Transverse colon (tissue), 4 donors: ENCODE measurements at regions not wholly inside any gene's neighbourhood (a gene's known extent, or its start where the extent isn't known, plus 50 kb on each side); places are given as distances from the start of the nearest gene placed in this dataset.

Source experiments
- POLR2A ChIP-seq: fragments of 450-650 bp; IDR thresholded peaks from one replicate; pipeline ENCODE4 v1.6.1; 2016; ENCODE audit warnings: antibody characterized with exemption, mild to moderate bottlenecking, moderate library complexity
- POLR2AphosphoS5 ChIP-seq, 3 donors: sonication (generic); formaldehyde crosslinking; IDR thresholded peaks; one replicate each; pipeline ENCODE4 v1.6.1; 2016; ENCODE audit warnings: antibody characterized with exemption in 3 of 3
- TF ChIP-seq, protein P1 (sequence below), 5 experiments: fragments of 200-600 bp in 3 of 5; fragments of 450-650 bp in 2 of 5; sonication (generic) in 3 of 5; IDR thresholded peaks; 1 replicate in 2 of 5; 2 replicates in 3 of 5; pipeline ENCODE4 v1.5.1; 2016 to 2017; ENCODE audit warnings: antibody characterized with exemption in 5 of 5, inconsistent platforms in 3 of 5, mild to moderate bottlenecking in 2 of 5, moderate library complexity in 1 of 5

DNA sequence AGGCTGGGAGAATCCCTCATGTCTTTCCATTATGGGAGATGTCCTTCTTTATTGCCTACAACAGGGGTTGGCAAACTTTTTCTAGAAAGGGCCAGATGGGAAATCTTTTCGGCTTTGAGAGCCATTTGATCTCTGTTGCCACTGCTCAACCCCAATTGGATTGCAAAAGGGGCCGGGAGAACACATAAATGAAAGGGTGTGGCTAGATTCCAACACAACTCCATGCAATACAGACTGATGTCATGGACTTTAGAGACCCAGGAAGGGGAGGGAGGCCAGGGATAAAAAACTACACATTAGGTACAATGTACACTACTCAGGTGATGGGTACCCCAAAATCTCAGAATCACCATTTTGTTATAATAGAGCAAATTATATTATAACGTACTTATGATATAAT lies 97.6 kb upstream of the SIM2 start:
- TF ChIP-seq, protein P1, sequence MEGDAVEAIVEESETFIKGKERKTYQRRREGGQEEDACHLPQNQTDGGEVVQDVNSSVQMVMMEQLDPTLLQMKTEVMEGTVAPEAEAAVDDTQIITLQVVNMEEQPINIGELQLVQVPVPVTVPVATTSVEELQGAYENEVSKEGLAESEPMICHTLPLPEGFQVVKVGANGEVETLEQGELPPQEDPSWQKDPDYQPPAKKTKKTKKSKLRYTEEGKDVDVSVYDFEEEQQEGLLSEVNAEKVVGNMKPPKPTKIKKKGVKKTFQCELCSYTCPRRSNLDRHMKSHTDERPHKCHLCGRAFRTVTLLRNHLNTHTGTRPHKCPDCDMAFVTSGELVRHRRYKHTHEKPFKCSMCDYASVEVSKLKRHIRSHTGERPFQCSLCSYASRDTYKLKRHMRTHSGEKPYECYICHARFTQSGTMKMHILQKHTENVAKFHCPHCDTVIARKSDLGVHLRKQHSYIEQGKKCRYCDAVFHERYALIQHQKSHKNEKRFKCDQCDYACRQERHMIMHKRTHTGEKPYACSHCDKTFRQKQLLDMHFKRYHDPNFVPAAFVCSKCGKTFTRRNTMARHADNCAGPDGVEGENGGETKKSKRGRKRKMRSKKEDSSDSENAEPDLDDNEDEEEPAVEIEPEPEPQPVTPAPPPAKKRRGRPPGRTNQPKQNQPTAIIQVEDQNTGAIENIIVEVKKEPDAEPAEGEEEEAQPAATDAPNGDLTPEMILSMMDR (IDR thresholded peaks at IDR 0.05), result no peak
- TF ChIP-seq POLR2AphosphoS5 (IDR thresholded peaks at IDR 0.05), result no peak
- TF ChIP-seq POLR2A, result no peak
